Naive thymus-derived CD4-positive, alpha-beta T cell (primary cell): ENCODE measurements at regions not wholly inside any gene's neighbourhood (a gene's known extent, or its start where the extent isn't known, plus 50 kb on each side); places are given as distances from the start of the nearest gene placed in this dataset.

ENCODE experiments used
- ATAC-seq: fragments of 150-1000 bp; cut with Tn5 transposase; 2 replicates; pipeline ENCODE4 v1.10.0; 2021; ENCODE audit warnings: mild to moderate bottlenecking, moderate library complexity
- CTCF ChIA-PET: fragments of 350-600 bp; sonication (Branson Sonifier 250); formaldehyde crosslinking; loops from one replicate; lab custom pipeline; 2021; ENCODE audit warnings: antibody characterized with exemption; lab: Charles Lee
- POLR2A ChIA-PET: fragments of 350-600 bp; sonication (Branson Sonifier 250); formaldehyde crosslinking; loops from one replicate; lab custom pipeline; 2021; ENCODE audit warnings: antibody characterized with exemption, inconsistent platforms; lab: Charles Lee
- DNase-seq, 9 donors: peaks; one replicate each; pipeline versions ENCODE4 v3.0.0 to v3.0.0-alpha.2; 2020 to 2022; ENCODE audit warnings: mixed read lengths in 1 of 9
- H3K27ac ChIP-seq: one replicate; pipeline ENCODE4 v1.7.0; 2013; ENCODE audit warnings: mild to moderate bottlenecking, low read depth, low read length, moderate library complexity
- H3K27me3 ChIP-seq, 2 donors: one replicate each; pipeline ENCODE4 v1.7.0; 2013; ENCODE audit warnings: low read length in 2 of 2, mild to moderate bottlenecking in 2 of 2, moderate library complexity in 2 of 2; ENCODE audit not compliant: control insufficient read depth in 2 of 2, insufficient read depth in 2 of 2
- H3K36me3 ChIP-seq, 3 experiments: 1 replicate in 2 of 3; 2 replicates in 1 of 3; pipeline ENCODE4 v1.7.0; 2013; ENCODE audit warnings: low read length in 3 of 3, mild to moderate bottlenecking in 3 of 3, moderate library complexity in 1 of 3; ENCODE audit not compliant: insufficient read depth in 3 of 3, control insufficient read depth in 2 of 3
- H3K4me1 ChIP-seq, 2 donors: one replicate each; pipeline ENCODE4 v1.7.0; 2013; ENCODE audit warnings: low read length in 2 of 2, mild to moderate bottlenecking in 2 of 2, moderate library complexity in 1 of 2; ENCODE audit not compliant: control insufficient read depth in 2 of 2, insufficient read depth in 2 of 2
- H3K4me3 ChIP-seq: 2 replicates; pipeline ENCODE4 v1.7.0; 2013; ENCODE audit warnings: mild to moderate bottlenecking, low read length
- H3K9me3 ChIP-seq, 3 experiments: 1 replicate in 2 of 3; 2 replicates in 1 of 3; pipeline ENCODE4 v1.7.0; 2013; ENCODE audit warnings: low read length in 3 of 3; ENCODE audit not compliant: control insufficient read depth in 2 of 3
- H3K27ac Mint-ChIP-seq, 9 donors: one replicate each; pipeline ENCODE4 v1.8.0; 2020 to 2022; ENCODE audit warnings: mixed read lengths in 9 of 9, mild to moderate bottlenecking in 8 of 9, moderate library complexity in 5 of 9, inconsistent platforms in 2 of 9
- H3K27me3 Mint-ChIP-seq, 5 donors: one replicate each; pipeline ENCODE4 v1.8.0; 2021 to 2022; ENCODE audit warnings: mixed read lengths in 5 of 5, mild to moderate bottlenecking in 1 of 5
- H3K36me3 Mint-ChIP-seq, 5 donors: one replicate each; pipeline ENCODE4 v1.8.0; 2020 to 2022; ENCODE audit warnings: mixed read lengths in 5 of 5, mild to moderate bottlenecking in 3 of 5, inconsistent platforms in 1 of 5
- H3K4me1 Mint-ChIP-seq, 7 donors: one replicate each; pipeline ENCODE4 v1.8.0; 2020 to 2022; ENCODE audit warnings: mixed read lengths in 7 of 7, mild to moderate bottlenecking in 3 of 7, inconsistent platforms in 1 of 7
- H3K4me3 Mint-ChIP-seq, 10 donors: one replicate each; pipeline ENCODE4 v1.8.0; 2020 to 2022; ENCODE audit warnings: mild to moderate bottlenecking in 10 of 10, mixed read lengths in 10 of 10, moderate library complexity in 6 of 10, inconsistent platforms in 2 of 10
- H3K9me3 Mint-ChIP-seq, 11 donors: one replicate each; pipeline ENCODE4 v1.8.0; 2020 to 2022; ENCODE audit warnings: mixed read lengths in 11 of 11, mild to moderate bottlenecking in 4 of 11, inconsistent platforms in 1 of 11, moderate library complexity in 1 of 11
- intact Hi-C, 2 donors: fragments of 100-400 bp; cut with micrococcal nuclease; formaldehyde crosslinking; loops; one replicate each; pipeline ENCODE4 v1.15.1; 2023

DNA sequence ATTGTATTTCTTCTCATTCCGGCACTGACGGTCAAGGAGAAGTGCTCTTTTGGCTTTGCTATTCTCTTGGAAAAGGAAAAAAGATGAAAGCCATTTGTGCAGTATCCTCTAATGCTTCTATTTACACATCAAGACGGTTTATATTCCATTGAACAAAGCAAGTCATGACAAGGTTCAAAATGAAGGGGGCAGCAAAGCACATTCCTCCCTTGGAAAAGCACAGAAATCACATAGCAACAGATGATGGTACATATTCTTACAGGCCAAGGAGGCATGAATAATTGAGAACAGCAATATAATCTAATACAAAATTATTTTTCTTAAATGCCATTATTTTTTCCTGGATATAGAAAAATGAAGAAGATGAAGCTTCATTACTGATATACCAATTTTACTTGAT is 508.2 kb upstream of the JAG1 start:
- Histone ChIP-seq H3K27ac (no peak overlapping the region), H3K36me3 (no peaks in the 10 kb centered on the region), H3K4me3 (no peak overlapping the region), H3K27me3 (no peaks in the 10 kb centered on the region), H3K9me3 (no peaks in the 10 kb centered on the region), H3K4me1 (no peaks in the 10 kb centered on the region)
- Mint-ChIP-seq H3K4me1 (peaks cover 0 to 1% (median 0%) of the 10 kb centered on the region in 7 donors), H3K27ac (no peak overlapping the region), H3K36me3 (no peaks in the 10 kb centered on the region), H3K9me3 (peaks cover 2 to 27% (median 6%) of the 10 kb centered on the region in 11 donors), H3K27me3 (no peaks in the 10 kb centered on the region), H3K4me3 (no peak overlapping the region)
- DNase-seq = no peak
- CTCF ChIA-PET = no interaction called here
- POLR2A ChIA-PET = no interaction called here
- ATAC-seq = no peak
- intact Hi-C loops = no loop called here

DNA sequence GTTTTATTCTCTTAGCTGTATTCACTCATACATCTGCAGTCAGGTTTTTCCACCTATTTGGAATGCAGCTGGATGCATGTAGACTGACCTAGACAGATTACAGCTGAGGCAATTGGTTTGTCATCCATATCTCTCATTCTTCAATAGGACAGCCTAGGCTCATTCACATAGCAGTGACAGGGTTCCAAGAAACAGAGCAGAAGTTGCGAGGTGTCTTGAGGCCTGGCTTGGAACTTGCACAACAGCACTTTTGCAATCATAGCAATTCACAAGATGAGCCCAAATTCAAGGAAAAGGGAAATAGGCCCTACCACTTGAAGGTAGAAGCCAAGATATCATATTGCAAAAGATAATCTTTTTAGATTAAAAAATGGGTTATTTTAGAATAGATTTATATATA is 508.9 kb upstream of the JAG1 start:
- H3K27ac Mint-ChIP-seq = no peak overlapping the region
- POLR2A ChIA-PET = no interaction called here
- H3K36me3 Mint-ChIP-seq = no peaks in the 10 kb centered on the region
- H3K4me1 Mint-ChIP-seq = peaks cover 0 to 1% (median 0%) of the 10 kb centered on the region in 7 donors
- no peak overlapping the region for H3K27ac ChIP-seq
- no peaks in the 10 kb centered on the region for H3K36me3 ChIP-seq
- peak; percentile 73 for ATAC-seq
- no peaks in the 10 kb centered on the region for H3K27me3 Mint-ChIP-seq
- no peaks in the 10 kb centered on the region for H3K4me1 ChIP-seq
- intact Hi-C loops = no loop called here
- H3K27me3 ChIP-seq = no peaks in the 10 kb centered on the region
- no peak for DNase-seq
- H3K4me3 Mint-ChIP-seq = no peak overlapping the region
- H3K9me3 ChIP-seq = no peaks in the 10 kb centered on the region
- CTCF ChIA-PET = no interaction called here
- H3K9me3 Mint-ChIP-seq = peaks cover 2 to 27% (median 8%) of the 10 kb centered on the region in 11 donors
- no peak overlapping the region for H3K4me3 ChIP-seq

DNA sequence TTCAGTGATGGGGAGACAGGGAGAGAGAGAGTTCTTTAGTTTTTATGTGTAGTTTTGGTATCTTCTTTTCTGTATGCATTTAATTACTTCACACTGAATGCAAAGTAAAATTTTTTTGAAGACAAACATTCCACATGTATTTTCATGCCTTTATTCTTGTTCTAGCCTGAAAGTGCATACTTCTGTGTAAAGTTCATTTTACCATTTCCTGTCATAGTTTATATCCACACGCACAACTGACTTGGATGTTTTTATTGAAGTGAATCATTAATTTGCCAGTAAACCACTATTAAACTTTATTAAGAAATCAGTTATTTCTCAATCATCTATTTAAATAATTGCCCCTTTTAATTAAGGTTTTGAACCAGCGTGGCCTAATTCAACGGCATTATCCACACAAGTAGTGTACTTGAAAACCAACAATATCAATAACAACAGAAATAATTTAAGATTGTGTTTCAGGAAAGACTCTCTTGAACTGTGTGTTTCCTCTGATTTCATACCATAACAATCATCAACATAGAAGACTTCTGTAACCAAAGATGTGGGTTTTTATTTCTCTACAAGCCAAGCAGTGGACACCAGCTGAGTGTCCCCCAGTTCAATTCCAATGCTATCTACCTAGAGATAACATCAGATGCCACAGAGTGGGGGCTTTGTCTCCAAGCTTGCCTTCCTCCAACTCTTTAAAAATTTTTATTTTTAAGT is 512.7 kb upstream of the JAG1 start:
- H3K4me1 Mint-ChIP-seq = peaks cover 0 to 1% (median 0%) of the 10 kb centered on the region in 7 donors
- no peak overlapping the region for H3K4me3 ChIP-seq
- H3K27ac Mint-ChIP-seq = no peak overlapping the region
- no peak overlapping the region for H3K4me3 Mint-ChIP-seq
- ATAC-seq (no peak), DNase-seq (no peak)
- no peaks in the 10 kb centered on the region for H3K36me3 Mint-ChIP-seq
- intact Hi-C loops = no loop called here
- H3K27me3 ChIP-seq = no peaks in the 10 kb centered on the region
- H3K9me3 Mint-ChIP-seq = peaks cover 2 to 19% (median 5%) of the 10 kb centered on the region in 11 donors
- no peaks in the 10 kb centered on the region for H3K27me3 Mint-ChIP-seq
- ChIA-PET CTCF (no interaction called here), POLR2A (no interaction called here)
- H3K4me1 ChIP-seq = no peaks in the 10 kb centered on the region
- no peaks in the 10 kb centered on the region for H3K36me3 ChIP-seq
- no peaks in the 10 kb centered on the region for H3K9me3 ChIP-seq
- no peak overlapping the region for H3K27ac ChIP-seq

DNA sequence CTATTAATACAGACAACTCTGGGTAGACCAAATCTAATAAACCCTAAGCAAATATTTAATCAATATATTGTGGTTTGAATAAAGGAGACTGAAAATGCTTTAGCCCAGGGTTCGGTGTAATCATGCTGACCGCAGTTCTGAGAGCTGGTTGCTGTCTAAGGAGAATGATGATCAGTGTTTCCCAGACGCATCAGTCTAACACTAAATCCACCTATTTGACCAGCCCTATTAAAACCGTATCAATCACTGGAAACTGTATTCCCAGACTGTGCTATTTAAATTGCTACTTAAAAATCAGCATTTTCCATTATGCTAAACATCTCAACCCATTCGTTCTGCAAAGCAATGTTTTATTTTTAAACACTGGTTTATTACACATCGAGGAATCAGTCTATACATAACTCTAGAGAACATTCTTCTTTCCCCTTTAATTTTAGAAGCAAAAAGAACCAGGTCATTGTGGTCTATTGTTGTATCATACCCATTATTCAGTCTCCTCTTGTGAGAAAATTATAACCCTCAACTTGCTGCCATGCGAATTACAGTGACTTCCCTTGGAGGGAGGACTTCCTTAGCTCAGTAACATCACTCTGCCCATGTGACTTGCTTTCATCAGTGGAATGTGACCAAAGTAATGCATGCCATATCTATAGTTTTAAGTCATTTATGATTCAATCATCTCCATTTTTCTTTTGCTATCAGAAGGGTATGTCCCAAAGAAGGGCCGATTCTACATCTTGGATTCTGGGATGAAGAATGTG is 515.2 kb upstream of the JAG1 start:
- Mint-ChIP-seq H3K27me3 (no peaks in the 10 kb centered on the region), H3K36me3 (no peaks in the 10 kb centered on the region), H3K9me3 (peaks cover 2 to 13% (median 4%) of the 10 kb centered on the region in 11 donors), H3K27ac (peak overlapping the region in 1 of 9 donors; percentile 13), H3K4me3 (no peak overlapping the region), H3K4me1 (no peaks in the 10 kb centered on the region)
- intact Hi-C loops = no loop called here
- ChIA-PET POLR2A (no interaction called here), CTCF (no interaction called here)
- Histone ChIP-seq H3K4me3 (no peak overlapping the region), H3K4me1 (no peaks in the 10 kb centered on the region), H3K27ac (no peak overlapping the region), H3K27me3 (no peaks in the 10 kb centered on the region), H3K9me3 (no peaks in the 10 kb centered on the region), H3K36me3 (no peaks in the 10 kb centered on the region)
- DNase-seq (no peak), ATAC-seq (no peak)

DNA sequence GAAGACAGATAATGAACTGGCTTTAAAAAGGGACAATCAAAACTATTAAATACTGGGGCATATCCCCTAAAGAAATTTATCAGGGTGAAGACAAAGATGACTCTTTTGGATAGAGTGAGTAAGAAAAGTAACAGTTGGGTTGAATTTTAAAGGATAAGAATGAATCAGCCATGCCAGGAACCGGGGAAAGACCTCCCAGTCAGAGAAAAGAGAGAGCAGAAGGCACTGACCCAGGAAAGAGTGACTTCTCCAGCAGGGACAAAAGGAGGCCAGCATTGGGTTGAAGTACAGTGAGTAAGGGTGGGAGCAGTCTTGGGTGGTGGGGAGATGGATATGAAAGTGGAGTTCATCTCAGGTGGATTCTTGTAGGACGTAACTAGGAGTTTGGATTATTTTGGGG is 516.9 kb upstream of the JAG1 start:
- Histone ChIP-seq H3K27ac (no peak overlapping the region), H3K4me1 (no peaks in the 10 kb centered on the region), H3K4me3 (no peak overlapping the region), H3K9me3 (no peaks in the 10 kb centered on the region), H3K36me3 (no peaks in the 10 kb centered on the region), H3K27me3 (no peaks in the 10 kb centered on the region)
- no peaks in the 10 kb centered on the region for H3K36me3 Mint-ChIP-seq
- peaks cover 0 to 10% (median 2%) of the 10 kb centered on the region in 11 donors for H3K9me3 Mint-ChIP-seq
- intact Hi-C loops = no loop called here
- H3K4me3 Mint-ChIP-seq = no peak overlapping the region
- no peaks in the 10 kb centered on the region for H3K4me1 Mint-ChIP-seq
- no peaks in the 10 kb centered on the region for H3K27me3 Mint-ChIP-seq
- ChIA-PET POLR2A (no interaction called here), CTCF (no interaction called here)
- ATAC-seq (no peak), DNase-seq (no peak)
- H3K27ac Mint-ChIP-seq = no peak overlapping the region

DNA sequence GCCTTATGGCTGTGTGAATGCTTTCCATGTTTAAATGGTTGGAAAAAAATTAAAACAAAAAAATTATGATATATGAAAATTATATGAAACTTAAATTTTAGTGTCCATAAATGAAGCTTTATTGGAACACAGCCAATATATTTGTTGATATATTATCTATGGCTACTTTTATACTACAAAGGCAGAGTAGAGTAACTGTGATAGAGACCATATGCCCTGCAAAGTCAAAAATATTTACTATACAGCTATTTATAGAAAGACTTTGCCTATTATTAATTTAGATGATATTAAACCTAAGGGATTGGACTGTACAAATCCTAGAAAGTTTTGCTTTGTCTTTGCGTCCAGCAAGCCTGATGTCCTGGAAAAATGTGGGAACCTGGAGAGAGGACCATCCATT is 518.3 kb upstream of the JAG1 start:
- H3K36me3 ChIP-seq = no peaks in the 10 kb centered on the region
- H3K4me3 ChIP-seq = no peak overlapping the region
- CTCF ChIA-PET = no interaction called here
- H3K27me3 ChIP-seq = no peaks in the 10 kb centered on the region
- no peaks in the 10 kb centered on the region for H3K36me3 Mint-ChIP-seq
- H3K27ac Mint-ChIP-seq = no peak overlapping the region
- no peak for DNase-seq
- no peak for ATAC-seq
- H3K4me1 Mint-ChIP-seq = no peaks in the 10 kb centered on the region
- H3K27ac ChIP-seq = no peak overlapping the region
- H3K9me3 Mint-ChIP-seq = peaks cover 0 to 7% (median 0%) of the 10 kb centered on the region in 11 donors
- no peaks in the 10 kb centered on the region for H3K9me3 ChIP-seq
- H3K4me3 Mint-ChIP-seq = no peak overlapping the region
- no peaks in the 10 kb centered on the region for H3K4me1 ChIP-seq
- H3K27me3 Mint-ChIP-seq = peaks cover 0 to 3% (median 0%) of the 10 kb centered on the region in 5 donors
- intact Hi-C loops = no loop called here
- POLR2A ChIA-PET = no interaction called here

DNA sequence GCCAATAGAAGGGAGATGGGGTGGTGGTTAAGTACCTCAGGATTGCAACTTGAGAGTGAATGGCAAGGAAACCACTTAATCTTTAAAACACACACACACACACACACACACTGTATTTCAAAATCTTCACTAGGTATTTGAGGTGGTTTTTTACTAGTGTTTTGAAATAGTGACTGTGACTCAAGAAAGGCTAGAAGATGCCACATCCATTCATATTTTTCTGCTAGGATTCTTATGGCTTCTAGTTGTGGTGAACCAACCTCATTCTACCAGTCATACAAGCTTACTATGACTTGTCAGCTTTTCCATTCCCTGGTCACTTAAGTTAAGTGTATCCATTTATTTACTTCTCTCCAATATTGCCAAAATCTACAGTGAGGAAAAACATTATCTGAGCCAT is 519.4 kb upstream of the JAG1 start:
- Histone ChIP-seq H3K27me3 (no peaks in the 10 kb centered on the region), H3K9me3 (no peaks in the 10 kb centered on the region), H3K4me1 (no peaks in the 10 kb centered on the region), H3K27ac (no peak overlapping the region), H3K4me3 (no peak overlapping the region), H3K36me3 (no peaks in the 10 kb centered on the region)
- Mint-ChIP-seq H3K27ac (no peak overlapping the region), H3K9me3 (peaks cover 0 to 5% (median 0%) of the 10 kb centered on the region in 11 donors), H3K36me3 (no peaks in the 10 kb centered on the region), H3K4me1 (no peaks in the 10 kb centered on the region), H3K4me3 (no peak overlapping the region), H3K27me3 (peaks cover 0 to 3% (median 0%) of the 10 kb centered on the region in 5 donors)
- DNase-seq = no peak
- ChIA-PET POLR2A (no interaction called here), CTCF (no interaction called here)
- no peak for ATAC-seq
- intact Hi-C loops = no loop called here
